HL-60 (cell line): ENCODE measurements at regions not wholly inside any gene's neighbourhood (a gene's known extent, or its start where the extent isn't known, plus 50 kb on each side); places are given as distances from the start of the nearest gene placed in this dataset.

Experiments
- DNase-seq, 2 experiments: peaks; one replicate each; pipeline ENCODE4 v3.0.0-alpha.2; 2010 to 2020; ENCODE audit warnings: low read depth in 1 of 2, low spot score in 1 of 2
- H3K27ac ChIP-seq: fragments of 250-450 bp; sonication (Bioruptor Pico); replicated peaks from 2 replicates; pipeline ENCODE4 v1.5.1; 2020; ENCODE audit warnings: mild to moderate bottlenecking, moderate library complexity
- H3K27me3 ChIP-seq: fragments of 250-450 bp; sonication (Bioruptor Pico); 2 replicates; pipeline ENCODE4 v1.5.1; 2021; ENCODE audit warnings: mild to moderate bottlenecking, moderate library complexity; ENCODE audit not compliant: insufficient read depth, poor library complexity, severe bottlenecking
- H3K4me3 ChIP-seq: replicated peaks from 2 replicates; pipeline ENCODE4 v1.5.1; 2011; ENCODE audit warnings: mild to moderate bottlenecking, control low read depth, low read length; ENCODE audit not compliant: insufficient read depth
- CTCF ChIP-seq: IDR thresholded peaks from one replicate; pipeline ENCODE4 v1.5.1; 2011; ENCODE audit warnings: low read length, control low read depth, inconsistent platforms; ENCODE audit not compliant: insufficient read depth
- GABPA ChIP-seq: IDR thresholded peaks from 2 replicates; pipeline ENCODE4 v1.6.1; 2012; ENCODE audit warnings: low read depth
- POLR2AphosphoS5 ChIP-seq: IDR thresholded peaks from 2 replicates; pipeline ENCODE4 v1.6.1; 2012; ENCODE audit warnings: low read depth
- REST ChIP-seq: IDR thresholded peaks from 2 replicates; pipeline ENCODE4 v1.6.1; 2012; ENCODE audit warnings: low read depth; ENCODE audit not compliant: insufficient replicate concordance
- SPI1 ChIP-seq: IDR thresholded peaks from 2 replicates; pipeline ENCODE4 v1.6.1; 2012; ENCODE audit warnings: low read depth, mild to moderate bottlenecking, borderline replicate concordance

- Histone ChIP-seq H3K27me3 (no peaks in the 10 kb centered on the region), H3K4me3 (no peak overlapping the region), H3K27ac (no peak overlapping the region)
- no peak for TF ChIP-seq SPI1
- no peak for DNase-seq
Measured at GRCh38 chr13:22154041-22154440, 483.2 kb downstream of the FGF9 start.

GRCh38 chr13:22161871-22162270 is 491.0 kb downstream of the FGF9 start:
- DNase-seq = no peak
- Histone ChIP-seq H3K4me3 (no peak overlapping the region), H3K27me3 (peaks cover 3% of the 10 kb centered on the region), H3K27ac (no peak overlapping the region)
- TF ChIP-seq GABPA (no peak), POLR2AphosphoS5 (no peak)

- Histone ChIP-seq H3K4me3 (no peak overlapping the region), H3K27ac (no peak overlapping the region), H3K27me3 (peaks cover 3% of the 10 kb centered on the region)
- TF ChIP-seq POLR2AphosphoS5 = no peak
- no peak for DNase-seq
Measured at GRCh38 chr13:22162889-22163288, 492.0 kb downstream of the FGF9 start.

GRCh38 chr13:22168437-22169190 is 497.7 kb downstream of the FGF9 start:
- H3K4me3 ChIP-seq = no peak overlapping the region
- peaks cover under 1% of the 10 kb centered on the region for H3K27me3 ChIP-seq
- DNase-seq = no peak
- TF ChIP-seq CTCF = no peak
- TF ChIP-seq REST = no peak
- no peak for TF ChIP-seq GABPA
- TF ChIP-seq SPI1 = no peak
- TF ChIP-seq POLR2AphosphoS5 = no peak
- H3K27ac ChIP-seq = no peak overlapping the region

GRCh38 chr13:22169473-22169872 is 498.6 kb downstream of the FGF9 start:
- no peak overlapping the region for H3K27ac ChIP-seq
- no peak for DNase-seq
- no peak for TF ChIP-seq CTCF

GRCh38 chr13:22173610-22174009 is 502.7 kb downstream of the FGF9 start:
- no peak for TF ChIP-seq GABPA
- no peak for TF ChIP-seq POLR2AphosphoS5
- no peak for TF ChIP-seq REST
- TF ChIP-seq CTCF = no peak
- no peak for TF ChIP-seq SPI1
- DNase-seq = no peak
- Histone ChIP-seq H3K27me3 (no peaks in the 10 kb centered on the region), H3K27ac (no peak overlapping the region), H3K4me3 (no peak overlapping the region)

More at GRCh38 chr13:22169473-22169872, 498.6 kb downstream of the FGF9 start:
- Histone ChIP-seq H3K4me3 (no peak overlapping the region), H3K27me3 (no peaks in the 10 kb centered on the region)
